ENCODE measurements at regions not wholly inside any gene's neighbourhood (a gene's known extent, or its start where the extent isn't known, plus 50 kb on each side); places are given as distances from the start of the nearest gene placed in this dataset.

- no peak for DNase-seq
Observed at GRCh38 chrX:43590150-43590549, 65.9 kb upstream of the MAOA start.

GRCh38 chrX:43592597-43592996, 63.5 kb upstream of the MAOA start:
- no peak for DNase-seq

- DNase-seq = no peak
Observed at GRCh38 chrX:43595931-43596330, 60.2 kb upstream of the MAOA start.

DNA sequence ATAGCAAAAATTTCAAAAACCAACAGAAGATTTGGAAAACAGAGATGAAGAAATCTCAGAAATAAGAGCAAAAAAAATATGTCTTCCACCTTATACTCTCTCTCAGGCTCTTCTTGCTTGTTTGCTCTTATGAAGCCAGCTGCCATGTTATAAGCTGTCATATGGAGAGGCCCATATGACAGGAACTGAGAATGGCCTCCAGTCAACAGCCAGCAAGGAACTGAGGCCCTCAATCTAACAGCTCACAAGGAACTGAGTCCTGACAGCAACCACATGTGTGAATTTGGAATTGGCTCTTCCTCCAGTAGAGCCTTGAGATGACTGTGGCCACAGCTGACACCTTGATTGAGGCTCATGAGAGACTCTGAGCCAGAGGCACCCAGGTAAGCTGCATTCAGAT, 51.3 kb upstream of the MAOA start:
- DNase-seq = no peak

DNA sequence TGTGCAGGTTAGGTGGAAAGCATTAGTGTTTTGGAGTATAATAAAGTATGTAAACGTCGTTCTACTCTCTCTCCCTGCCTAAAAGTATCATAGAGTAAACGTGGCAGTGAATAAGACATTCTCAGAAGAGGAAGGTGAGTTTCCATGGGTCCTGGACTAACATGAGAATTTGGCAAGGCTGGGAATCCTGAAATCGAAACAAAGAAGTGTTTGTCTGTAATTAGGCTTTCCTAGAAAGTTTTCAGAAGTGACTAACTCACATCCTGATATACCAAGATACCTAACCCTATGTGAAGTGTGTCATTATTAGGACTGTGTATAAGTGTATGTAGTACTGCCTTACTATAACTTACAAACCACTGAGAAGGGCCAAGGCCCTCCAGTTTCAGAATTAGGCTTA, 50.7 kb upstream of the MAOA start:
- DNase-seq = no peak
